ENCODE measurements at regions not wholly inside any gene's neighbourhood (a gene's known extent, or its start where the extent isn't known, plus 50 kb on each side); places are given as distances from the start of the nearest gene placed in this dataset.
A peak's percentile ranks its signal among the peaks of the same experiment; 100 is the strongest.

DNA sequence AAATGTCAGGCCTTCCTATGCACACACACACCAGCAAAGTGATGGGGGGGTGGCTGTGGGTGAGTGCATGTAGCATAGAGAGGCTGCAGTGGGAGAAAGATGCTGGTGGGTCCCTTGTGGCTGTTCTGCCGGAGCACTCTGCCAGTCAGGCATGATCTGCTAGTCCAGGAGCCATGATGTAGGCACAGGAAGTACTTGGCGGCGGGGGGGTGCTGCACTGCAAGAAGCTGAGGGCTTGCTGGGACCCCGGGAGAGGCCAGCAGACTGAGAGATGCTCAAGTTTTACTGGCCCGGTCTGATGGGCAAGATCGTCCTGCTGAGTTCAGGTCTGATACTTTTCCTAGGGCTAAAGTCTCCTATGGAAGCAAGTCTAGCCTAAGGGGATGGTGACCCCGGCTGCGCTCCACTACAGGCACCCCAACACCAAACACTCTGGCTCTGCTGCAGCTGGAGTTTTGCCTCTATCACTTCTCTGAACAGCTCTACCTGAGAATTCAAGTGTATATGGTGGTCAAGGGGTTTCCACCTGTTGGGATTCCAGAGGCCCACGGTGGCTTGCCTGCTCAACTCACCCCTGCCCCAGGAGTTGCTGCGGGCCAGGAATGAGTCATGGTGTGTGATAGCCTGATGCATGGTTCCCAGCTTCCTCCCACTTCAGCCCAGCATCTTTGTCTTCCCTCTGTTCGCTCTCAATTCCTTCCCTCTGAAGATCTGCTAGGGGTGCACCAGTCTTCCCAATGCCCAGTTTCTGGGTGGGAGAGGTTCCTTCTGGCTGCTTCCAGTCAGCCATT, 971.8 kb upstream of the ADGRB3 start:
- no peak for DNase-seq (ENCODE audit: low read depth, low spot score)
- H3K4me3 ChIP-seq (ENCODE audit: low read depth, low read length): no peak overlapping the region
- ChIA-PET CTCF (interaction anchor here (1.2 kb wide), 1 partner anchor 8 kb away, joined by 3 read pairs; no protein-coding TSS in a partner anchor), POLR2A (no interaction called here)
- no peak for TF ChIP-seq CTCF (IDR thresholded peaks at IDR 0.05; ENCODE audit: insufficient read depth, low read length, missing control alignments)

GRCh38 chr6:67653561-67653960, 981.5 kb upstream of the ADGRB3 start:
- POLR2A ChIA-PET: no interaction called here

DNA sequence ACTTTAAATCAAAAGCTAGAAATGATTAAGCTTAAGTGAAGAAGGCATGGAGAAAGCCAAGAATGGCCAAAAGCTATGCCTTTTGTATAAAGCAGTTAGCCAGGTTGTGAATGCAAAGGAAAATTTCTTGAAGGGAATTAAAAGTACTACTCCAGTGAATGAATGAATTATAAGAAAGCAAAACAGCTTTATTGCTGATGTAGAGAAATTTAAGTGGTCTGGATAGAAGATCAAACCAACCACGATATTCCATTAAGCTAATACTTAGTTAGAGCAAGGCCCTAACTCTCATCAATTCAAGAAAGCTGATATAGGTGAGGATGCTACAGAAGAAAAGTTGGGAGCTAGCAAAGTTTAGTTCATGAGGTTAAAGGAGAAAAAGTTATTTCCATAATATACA, 988.5 kb upstream of the ADGRB3 start:
- DNase-seq (ENCODE audit: low read depth, low spot score): no peak
- CTCF ChIA-PET: no interaction called here
- H3K4me3 ChIP-seq (ENCODE audit: low read depth, low read length): no peak overlapping the region
- no peak for TF ChIP-seq CTCF (IDR thresholded peaks at IDR 0.05; ENCODE audit: insufficient read depth, low read length, missing control alignments)
- POLR2A ChIA-PET: no interaction called here

More at GRCh38 chr6:67653561-67653960, 981.5 kb upstream of the ADGRB3 start:
- CTCF ChIA-PET: no interaction called here
- no peak overlapping the region for H3K4me3 ChIP-seq (ENCODE audit: low read depth, low read length)
- DNase-seq (ENCODE audit: low read depth, low spot score): no peak
- TF ChIP-seq CTCF (IDR thresholded peaks at IDR 0.05; ENCODE audit: insufficient read depth, low read length, missing control alignments): no peak

GRCh38 chr6:67643281-67643680, 991.8 kb upstream of the ADGRB3 start:
- ChIA-PET CTCF (no interaction called here), POLR2A (no interaction called here)
- TF ChIP-seq CTCF (IDR thresholded peaks at IDR 0.05; ENCODE audit: insufficient read depth, low read length, missing control alignments): no peak
- no peak overlapping the region for H3K4me3 ChIP-seq (ENCODE audit: low read depth, low read length)
- DNase-seq (ENCODE audit: low read depth, low spot score): no peak

DNA sequence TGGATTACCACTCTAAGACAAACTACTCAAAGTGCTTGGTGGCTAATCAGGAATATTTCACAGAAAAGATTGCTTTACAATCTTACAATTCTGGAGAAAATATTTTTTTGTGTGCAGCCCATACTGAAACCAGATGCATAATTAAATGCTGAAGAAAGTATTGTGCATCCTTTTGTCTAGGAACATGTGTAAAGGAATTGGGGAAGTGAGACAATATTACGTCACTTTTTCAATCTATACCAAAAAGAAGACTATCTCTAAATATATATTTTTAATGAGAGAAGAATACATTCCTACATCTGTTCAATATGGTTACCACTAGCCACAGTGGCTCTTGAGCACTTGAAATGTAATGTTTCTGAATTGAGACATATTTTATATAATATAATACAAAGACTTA, 992.5 kb upstream of the ADGRB3 start:
- POLR2A ChIA-PET: no interaction called here
- no peak for DNase-seq (ENCODE audit: low read depth, low spot score)
- CTCF ChIA-PET: no interaction called here
- H3K4me3 ChIP-seq (ENCODE audit: low read depth, low read length): no peak overlapping the region
- TF ChIP-seq CTCF (IDR thresholded peaks at IDR 0.05; ENCODE audit: insufficient read depth, low read length, missing control alignments): no peak

GRCh38 chr6:67640484-67640883, 994.6 kb upstream of the ADGRB3 start:
- ChIA-PET POLR2A (no interaction called here), CTCF (no interaction called here)
- TF ChIP-seq CTCF (IDR thresholded peaks at IDR 0.05; ENCODE audit: insufficient read depth, low read length, missing control alignments): no peak
- peak; percentile 5 for DNase-seq (ENCODE audit: low read depth, low spot score)
- no peak overlapping the region for H3K4me3 ChIP-seq (ENCODE audit: low read depth, low read length)

All from AG04449 (cell line).